Panc1 (cell line): ENCODE measurements at regions not wholly inside any gene's neighbourhood (a gene's known extent, or its start where the extent isn't known, plus 50 kb on each side); places are given as distances from the start of the nearest gene placed in this dataset.

ENCODE experiments used
- CTCF ChIP-seq: fragments of 450-650 bp; IDR thresholded peaks from 2 replicates; pipeline ENCODE4 v1.5.1; 2017; ENCODE audit warnings: mild to moderate bottlenecking
- POLR2AphosphoS5 ChIP-seq: IDR thresholded peaks from 2 replicates; pipeline ENCODE4 v1.6.1; 2012; ENCODE audit warnings: mild to moderate bottlenecking, low read depth, low read length, moderate library complexity

DNA sequence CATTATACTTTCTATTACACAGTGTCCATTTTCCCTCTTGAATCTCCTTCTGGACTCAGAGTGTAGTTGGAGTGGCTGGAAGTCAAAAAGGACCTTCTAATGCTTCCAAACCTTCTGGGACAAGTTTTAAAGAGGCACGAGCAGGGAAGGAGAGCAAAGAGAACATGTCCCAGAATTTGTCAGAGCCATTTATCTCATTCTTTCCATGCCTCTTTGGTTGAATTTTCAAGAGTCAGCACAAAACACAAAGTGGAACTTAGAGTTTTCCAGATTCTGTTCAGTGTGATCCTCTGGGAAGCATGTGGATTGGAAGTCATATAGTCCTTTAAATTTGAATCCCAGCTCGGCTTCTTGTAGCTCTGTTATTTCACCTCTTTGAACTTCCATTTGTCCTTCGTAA lies 138.2 kb upstream of the PWP1 start:
- TF ChIP-seq POLR2AphosphoS5 (no peak), CTCF (no peak)
